HG03565 (cell line): ENCODE measurements at regions not wholly inside any gene's neighbourhood (a gene's known extent, or its start where the extent isn't known, plus 50 kb on each side); places are given as distances from the start of the nearest gene placed in this dataset.
"Not testable (repeated sequence)": the region's sequence is repeated elsewhere in the genome, so short reads cannot be mapped to it uniquely, and the experiment has no call there.

Source experiments
- ATAC-seq: cut with Tn5 transposase; IDR thresholded peaks from one replicate; pipeline ENCODE4 v1.9.1; 2021; ENCODE audit warnings: mild to moderate bottlenecking, moderate library complexity; ENCODE audit not compliant: unreplicated experiment

- not testable (repeated sequence) for ATAC-seq
These were observed 113.4 kb downstream of the XPNPEP1 start for GRCh38 chr10:109809954-109810353.

DNA sequence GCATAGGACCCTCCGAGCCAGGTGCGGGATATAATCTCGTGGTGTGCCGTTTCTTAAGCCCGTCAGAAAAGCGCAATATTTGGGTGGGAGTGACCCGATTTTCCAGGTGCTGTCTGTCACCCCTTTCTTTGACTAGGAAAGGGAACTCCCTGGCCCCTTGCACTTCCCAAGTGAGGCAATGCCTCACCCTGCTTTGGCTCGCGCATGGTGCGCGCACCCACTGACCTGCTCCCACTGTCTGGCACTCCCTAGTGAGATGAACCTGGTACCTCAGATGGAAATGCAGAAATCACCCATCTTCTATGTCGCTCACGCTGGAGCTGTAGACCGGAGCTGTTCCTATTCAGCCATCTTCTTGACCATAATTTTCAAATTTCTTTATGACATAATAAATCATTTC, 122.1 kb downstream of the XPNPEP1 start:
- ATAC-seq: not testable (repeated sequence)

- ATAC-seq: no peak
These were observed 132.7 kb downstream of the XPNPEP1 start for GRCh38 chr10:109790647-109791046.

DNA sequence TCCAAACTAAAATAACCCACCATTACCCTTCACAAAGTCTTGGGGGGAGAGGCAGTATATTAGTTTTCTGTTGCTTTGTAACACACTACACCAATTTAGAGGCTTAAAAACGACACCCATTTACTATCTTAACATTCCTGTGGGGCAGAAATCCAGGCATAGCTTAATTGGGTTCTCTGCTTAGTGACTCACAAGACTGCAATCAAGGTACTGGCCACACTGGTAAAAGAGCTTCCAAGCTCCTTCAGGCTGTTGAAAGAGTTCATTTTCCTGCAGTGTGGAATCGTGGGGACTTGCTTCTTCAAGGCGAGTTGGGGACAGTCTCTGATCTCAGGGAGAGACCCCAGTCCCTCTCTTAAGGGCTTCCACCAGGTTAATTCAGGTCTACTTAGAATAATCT, 139.1 kb downstream of the XPNPEP1 start:
- ATAC-seq: no peak

- no peak for ATAC-seq
These were observed 140.0 kb downstream of the XPNPEP1 start for GRCh38 chr10:109783286-109783685.

GRCh38 chr10:109780997-109781396, 142.3 kb downstream of the XPNPEP1 start:
- no peak for ATAC-seq

DNA sequence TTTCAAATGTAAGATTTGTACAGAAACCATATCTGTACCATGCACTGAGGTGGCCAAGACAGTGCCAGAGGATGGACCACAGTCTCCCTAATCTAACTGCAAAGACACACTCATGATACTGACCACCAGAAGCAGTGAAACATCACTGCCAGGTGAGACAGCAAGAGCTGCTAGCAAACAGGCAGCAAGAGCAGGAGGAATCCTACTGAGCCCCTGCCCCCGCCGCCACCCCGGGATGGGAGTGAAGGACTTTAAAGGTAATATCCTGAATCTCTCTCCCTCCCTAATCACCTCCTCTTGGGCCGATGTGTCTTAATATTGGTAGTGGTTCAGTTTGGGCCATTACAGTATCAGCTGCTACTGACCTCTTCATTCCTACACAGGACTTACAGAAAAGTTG, 144.3 kb downstream of the XPNPEP1 start:
- no peak for ATAC-seq

- ATAC-seq: no peak
These were observed 149.2 kb downstream of the XPNPEP1 start for GRCh38 chr10:109774121-109774440.

DNA sequence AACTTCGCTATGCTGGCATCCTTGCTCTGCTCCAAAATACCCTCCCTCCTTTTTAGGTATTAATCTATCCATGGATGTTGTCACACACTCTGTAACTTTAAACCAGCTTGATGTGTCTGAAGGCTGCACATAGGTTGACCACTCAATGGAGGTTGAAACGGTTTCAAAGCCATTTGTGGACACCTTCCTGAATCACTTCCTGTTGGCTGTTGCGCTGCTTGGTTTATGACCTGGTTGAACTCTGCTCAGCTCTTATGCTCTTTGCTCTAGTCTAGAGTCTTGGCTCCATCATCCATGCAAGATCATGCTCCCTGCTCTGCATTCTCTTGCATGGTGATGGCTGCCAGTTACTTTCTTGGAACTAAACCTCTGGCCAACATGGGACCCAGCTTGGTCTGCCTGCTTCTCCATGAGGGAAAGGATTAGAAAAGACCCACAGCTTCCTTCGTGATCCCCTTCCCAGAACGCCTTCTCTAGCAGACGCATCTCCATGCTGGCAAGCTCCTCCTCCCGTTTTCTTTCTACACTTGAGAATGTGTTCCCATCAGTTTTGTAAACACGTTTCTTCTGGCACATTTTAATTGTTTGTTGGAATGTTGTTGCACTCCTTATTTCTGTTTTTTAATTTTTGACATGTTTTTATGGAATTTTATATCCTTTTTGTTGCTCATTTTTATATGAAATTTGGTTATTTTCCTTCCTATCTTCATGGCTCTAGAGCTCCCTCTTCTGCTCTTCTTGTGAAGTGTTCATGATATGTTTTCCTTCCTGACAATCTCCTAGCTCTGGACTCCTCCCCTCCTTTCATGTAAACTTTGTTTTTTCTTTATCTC, 149.8 kb downstream of the XPNPEP1 start:
- ATAC-seq: peak; percentile 61

DNA sequence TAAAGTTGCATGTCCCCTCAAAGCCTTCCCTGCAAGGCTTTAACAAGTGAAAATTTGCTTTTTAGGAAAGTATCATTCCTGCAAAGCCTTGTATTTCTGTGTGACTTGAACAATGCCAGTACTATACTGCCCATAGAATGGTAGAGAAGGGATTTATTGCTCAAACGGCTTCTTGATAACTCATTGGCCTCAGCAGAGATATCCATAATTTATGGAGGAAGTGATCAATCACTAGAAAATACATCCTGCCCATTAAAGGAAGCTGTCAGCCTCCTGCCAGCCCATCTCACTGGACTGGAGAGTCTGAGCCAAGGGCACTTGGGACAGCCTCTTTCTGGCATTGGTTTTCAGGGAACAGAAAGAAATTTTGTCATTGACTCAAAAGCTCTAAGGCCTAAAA, 152.6 kb downstream of the XPNPEP1 start:
- no peak for ATAC-seq

DNA sequence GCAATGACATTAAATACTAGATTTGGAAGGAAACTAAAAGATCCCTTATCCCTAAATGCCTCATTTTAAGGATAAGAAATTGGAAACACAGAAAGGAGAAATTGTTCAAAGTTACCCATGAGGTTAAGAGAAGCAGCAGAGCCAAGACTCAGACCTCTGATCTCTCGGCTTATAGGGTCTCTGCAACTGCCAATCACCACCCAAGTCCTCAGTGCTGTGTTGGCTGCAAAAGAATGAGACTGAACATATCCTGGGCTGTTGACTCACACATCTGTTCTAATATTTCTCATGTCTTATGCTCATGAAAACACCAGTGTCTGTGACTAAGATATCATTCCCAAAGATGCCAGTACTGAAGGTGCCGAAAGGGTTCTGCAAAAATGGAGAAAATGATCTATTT, 153.3 kb downstream of the XPNPEP1 start:
- ATAC-seq: no peak

- no peak for ATAC-seq
These were observed 157.5 kb downstream of the XPNPEP1 start for GRCh38 chr10:109765838-109766237.

DNA sequence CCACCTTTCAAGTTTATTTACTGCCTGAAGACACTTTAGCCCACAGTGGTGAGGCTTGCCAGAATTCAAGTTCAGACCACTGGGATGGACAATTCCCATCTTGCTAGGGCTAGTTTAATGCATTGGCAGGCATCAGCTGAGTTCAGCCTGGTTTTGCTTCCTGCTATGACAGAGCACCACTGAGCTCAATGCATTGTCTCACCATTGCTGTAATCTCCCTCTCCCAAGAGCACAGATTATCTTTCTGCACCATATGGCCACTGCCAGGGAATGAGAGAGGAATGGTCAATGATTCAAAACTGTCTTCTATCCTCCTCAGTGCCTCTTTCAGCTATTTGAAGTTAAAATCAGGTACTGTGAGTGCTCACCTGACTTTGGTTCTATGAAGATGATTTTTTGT, 160.8 kb downstream of the XPNPEP1 start:
- no peak for ATAC-seq

DNA sequence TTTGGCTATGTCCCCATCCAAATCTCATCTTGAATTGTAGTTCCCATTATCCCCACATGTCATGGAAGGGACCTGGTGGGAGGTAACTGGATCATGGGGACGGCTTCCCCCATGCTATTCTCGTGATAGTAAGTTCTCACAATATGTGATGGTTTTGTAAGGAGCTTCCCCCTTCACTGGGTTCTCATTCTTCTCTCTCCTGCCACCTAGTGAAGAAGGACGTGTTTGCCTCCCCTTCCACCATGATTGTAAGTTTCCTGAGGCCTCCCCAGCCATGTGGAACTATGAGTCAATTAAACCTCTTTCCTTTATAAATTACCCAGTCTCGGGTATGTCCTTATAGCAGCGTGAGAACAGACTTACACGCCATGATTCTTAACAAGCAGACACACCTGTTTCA, 165.6 kb downstream of the XPNPEP1 start:
- not testable (repeated sequence) for ATAC-seq

DNA sequence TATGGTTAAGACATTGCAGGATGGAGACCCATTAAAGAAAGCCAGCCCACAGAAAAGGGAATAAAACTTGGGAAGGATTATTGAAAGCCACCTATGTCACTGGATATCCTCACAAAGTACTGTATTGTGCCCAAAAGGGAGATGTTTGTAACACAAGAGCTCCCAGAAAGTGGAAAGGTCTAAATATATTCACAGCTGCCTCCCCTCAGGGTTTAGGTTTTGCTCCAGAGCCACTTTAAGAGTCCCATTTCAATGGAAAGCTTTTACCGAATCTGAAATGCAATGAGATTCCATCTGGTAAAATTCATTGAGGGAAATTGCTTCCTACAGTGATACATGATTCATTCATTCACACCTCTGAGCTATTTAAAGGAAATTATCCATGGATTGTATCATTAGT, 176.4 kb downstream of the XPNPEP1 start:
- no peak for ATAC-seq

DNA sequence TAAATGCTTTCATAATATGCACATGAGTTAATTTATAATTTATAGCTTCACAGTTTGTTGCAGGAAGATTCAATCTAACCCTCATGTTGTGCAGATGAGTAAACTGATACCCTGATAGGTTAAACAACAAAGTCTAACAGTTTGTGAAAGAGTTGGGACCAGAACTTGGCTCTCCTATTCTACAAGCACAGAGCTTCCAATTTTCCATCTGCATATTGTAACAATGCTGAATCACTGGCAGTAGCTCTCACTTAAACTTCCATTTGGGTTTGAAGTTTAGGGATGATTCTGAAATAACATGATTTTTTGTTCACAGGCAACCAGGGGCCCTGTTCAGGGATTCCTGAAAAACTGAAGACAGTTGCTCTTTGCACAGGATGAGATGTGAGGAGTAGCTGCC, 179.3 kb downstream of the XPNPEP1 start:
- no peak for ATAC-seq

DNA sequence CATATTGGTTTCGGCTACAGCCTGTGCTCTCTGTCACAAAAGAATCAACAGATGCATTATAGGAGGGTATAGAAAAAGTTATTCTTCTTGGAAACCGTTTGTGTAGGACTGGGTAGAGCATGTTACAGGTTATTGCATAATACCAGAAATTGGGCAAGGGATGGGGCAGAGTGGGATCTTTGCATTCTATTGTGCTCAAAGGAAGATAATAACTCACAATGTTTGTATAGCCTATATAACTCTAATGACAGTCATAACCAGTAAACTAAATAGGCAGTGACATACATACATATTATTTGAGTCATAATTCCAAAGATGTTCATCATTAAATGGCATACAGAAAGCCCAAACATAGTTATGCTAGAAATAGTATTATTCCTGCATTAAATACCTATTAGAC, 179.7 kb downstream of the XPNPEP1 start:
- no peak for ATAC-seq

GRCh38 chr10:109743146-109743545, 180.2 kb downstream of the XPNPEP1 start:
- ATAC-seq: no peak

- no peak for ATAC-seq
These were observed 181.6 kb downstream of the XPNPEP1 start for GRCh38 chr10:109741712-109742111.

- ATAC-seq: no peak
These were observed 182.9 kb downstream of the XPNPEP1 start for GRCh38 chr10:109740436-109740835.

GRCh38 chr10:109737626-109738025, 185.7 kb downstream of the XPNPEP1 start:
- ATAC-seq: no peak

- no peak for ATAC-seq
These were observed 186.3 kb downstream of the XPNPEP1 start for GRCh38 chr10:109737009-109737408.

DNA sequence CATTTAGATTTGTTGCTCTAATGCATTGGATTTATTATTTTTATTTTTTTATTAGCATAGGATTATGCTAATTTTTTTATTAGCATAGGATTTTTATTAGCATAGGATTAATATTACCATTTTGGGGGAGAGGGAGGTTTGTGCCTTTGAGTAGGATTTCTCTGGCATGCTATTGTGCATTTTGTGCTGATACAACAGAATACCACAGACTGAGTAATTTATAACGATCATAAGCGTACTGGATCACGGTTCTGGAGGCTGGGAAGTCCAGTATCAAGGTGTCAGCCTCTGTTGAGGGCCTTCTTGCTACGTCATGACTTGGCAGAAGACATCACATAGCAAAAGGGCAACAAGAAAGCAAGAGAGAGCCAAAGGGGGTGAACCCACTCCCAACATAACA, 187.5 kb downstream of the XPNPEP1 start:
- no peak for ATAC-seq
